HG02623 (cell line): ENCODE measurements at regions not wholly inside any gene's neighbourhood (a gene's known extent, or its start where the extent isn't known, plus 50 kb on each side); places are given as distances from the start of the nearest gene placed in this dataset.

Experiments
- ATAC-seq: cut with Tn5 transposase; IDR thresholded peaks from one replicate; pipeline ENCODE4 v1.9.1; 2021; ENCODE audit warnings: moderate library complexity; ENCODE audit not compliant: unreplicated experiment

GRCh38 chr1:34476371-34476770 is 278.5 kb upstream of the GJB5 start:
- no peak for ATAC-seq

- ATAC-seq: no peak
Observed at GRCh38 chr1:34477632-34478141, 277.2 kb upstream of the GJB5 start.

- no peak for ATAC-seq
Observed at GRCh38 chr1:34478515-34479076, 276.3 kb upstream of the GJB5 start.

- ATAC-seq: no peak
Observed at GRCh38 chr1:34479731-34480130, 275.1 kb upstream of the GJB5 start.

GRCh38 chr1:34488080-34488708 is 266.7 kb upstream of the GJB5 start:
- no peak for ATAC-seq

- ATAC-seq: no peak
Observed at GRCh38 chr1:34500451-34500850, 254.4 kb upstream of the GJB5 start.

GRCh38 chr1:34511802-34512201 is 243.0 kb upstream of the GJB5 start:
- ATAC-seq: no peak

GRCh38 chr1:34518146-34518699 is 236.6 kb upstream of the GJB5 start:
- no peak for ATAC-seq

GRCh38 chr1:34520111-34520510 is 234.7 kb upstream of the GJB5 start:
- ATAC-seq: no peak

- ATAC-seq: no peak
Observed at GRCh38 chr1:34524783-34525182, 230.1 kb upstream of the GJB5 start.

GRCh38 chr1:34529935-34530859 is 224.7 kb upstream of the GJB5 start:
- peak; percentile 65 for ATAC-seq

- ATAC-seq: no peak
Observed at GRCh38 chr1:34532113-34532512, 222.7 kb upstream of the GJB5 start.

- no peak for ATAC-seq
Observed at GRCh38 chr1:34538481-34538880, 216.4 kb upstream of the GJB5 start.

GRCh38 chr1:34547046-34547674 is 207.7 kb upstream of the GJB5 start:
- no peak for ATAC-seq

- no peak for ATAC-seq
Observed at GRCh38 chr1:34549199-34549598, 205.6 kb upstream of the GJB5 start.

- ATAC-seq: no peak
Observed at GRCh38 chr1:34578306-34578705, 176.5 kb upstream of the GJB5 start.

- ATAC-seq: no peak
Observed at GRCh38 chr1:34582356-34582755, 172.5 kb upstream of the GJB5 start.

GRCh38 chr1:34587761-34588160 is 167.1 kb upstream of the GJB5 start:
- no peak for ATAC-seq

- no peak for ATAC-seq
Observed at GRCh38 chr1:34590211-34590623, 164.6 kb upstream of the GJB5 start.

- ATAC-seq: no peak
Observed at GRCh38 chr1:34591751-34592629, 162.9 kb upstream of the GJB5 start.
